ENCODE measurements at regions not wholly inside any gene's neighbourhood (a gene's known extent, or its start where the extent isn't known, plus 50 kb on each side); places are given as distances from the start of the nearest gene placed in this dataset.
"Not testable (repeated sequence)": the region's sequence is repeated elsewhere in the genome, so short reads cannot be mapped to it uniquely, and the experiment has no call there.

GRCh38 chr6:81906041-81906440 lies 153.6 kb upstream of the TENT5A start:
- no peak for DNase-seq (ENCODE audit: low spot score)

GRCh38 chr6:81901551-81901966 lies 149.1 kb upstream of the TENT5A start:
- no peak for DNase-seq (ENCODE audit: low spot score)

GRCh38 chr6:81900616-81901015 lies 148.1 kb upstream of the TENT5A start:
- no peak for DNase-seq (ENCODE audit: low spot score)

- DNase-seq (ENCODE audit: low spot score): no peak
Observed at GRCh38 chr6:81897793-81898192, 145.3 kb upstream of the TENT5A start.

- DNase-seq (ENCODE audit: low spot score): no peak
Observed at GRCh38 chr6:81896525-81897503, 144.3 kb upstream of the TENT5A start.

- DNase-seq (ENCODE audit: low spot score): no peak
Observed at GRCh38 chr6:81895511-81896185, 143.2 kb upstream of the TENT5A start.

GRCh38 chr6:81894788-81895271 lies 142.3 kb upstream of the TENT5A start:
- DNase-seq (ENCODE audit: low spot score): no peak

- no peak for DNase-seq (ENCODE audit: low spot score)
Observed at GRCh38 chr6:81894306-81894705, 141.8 kb upstream of the TENT5A start.

GRCh38 chr6:81892891-81893290 lies 140.4 kb upstream of the TENT5A start:
- DNase-seq (ENCODE audit: low spot score): no peak

- no peak for DNase-seq (ENCODE audit: low spot score)
Observed at GRCh38 chr6:81891874-81892273, 139.4 kb upstream of the TENT5A start.

GRCh38 chr6:81890846-81891245 lies 138.4 kb upstream of the TENT5A start:
- DNase-seq (ENCODE audit: low spot score): no peak

GRCh38 chr6:81889377-81890053 lies 137.0 kb upstream of the TENT5A start:
- DNase-seq (ENCODE audit: low spot score): no peak

- DNase-seq (ENCODE audit: low spot score): not testable (repeated sequence)
Observed at GRCh38 chr6:81886909-81887308, 134.4 kb upstream of the TENT5A start.

- no peak for DNase-seq (ENCODE audit: low spot score)
Observed at GRCh38 chr6:81886157-81886556, 133.7 kb upstream of the TENT5A start.

GRCh38 chr6:81881660-81882059 lies 129.2 kb upstream of the TENT5A start:
- no peak for DNase-seq (ENCODE audit: low spot score)

- no peak for DNase-seq (ENCODE audit: low spot score)
Observed at GRCh38 chr6:81878479-81878878, 126.0 kb upstream of the TENT5A start.

GRCh38 chr6:81876971-81877370 lies 124.5 kb upstream of the TENT5A start:
- no peak for DNase-seq (ENCODE audit: low spot score)

- DNase-seq (ENCODE audit: low spot score): no peak
Observed at GRCh38 chr6:81875782-81876293, 123.4 kb upstream of the TENT5A start.

- not testable (repeated sequence) for DNase-seq (ENCODE audit: low spot score)
Observed at GRCh38 chr6:81869749-81870508, 117.4 kb upstream of the TENT5A start.

- peak; percentile 18 for DNase-seq (ENCODE audit: low spot score)
Observed at GRCh38 chr6:81865712-81866111, 113.2 kb upstream of the TENT5A start.

GRCh38 chr6:81864124-81864523 lies 111.6 kb upstream of the TENT5A start:
- DNase-seq (ENCODE audit: low spot score): no peak
